NCI-H2107 treated with DMSO at 0.1 percent for 48 hours (cell line): ENCODE measurements at regions not wholly inside any gene's neighbourhood (a gene's known extent, or its start where the extent isn't known, plus 50 kb on each side); places are given as distances from the start of the nearest gene placed in this dataset.

Experiments
- DNase-seq: peaks from one replicate; lab custom pipeline; 2025; ENCODE audit not compliant: unreplicated experiment; lab: John Stamatoyannopoulos, UW

GRCh38 chr12:85504164-85504563, 224.1 kb downstream of the ALX1 start:
- no peak for DNase-seq

- no peak for DNase-seq
Observed at GRCh38 chr12:85504624-85505023, 224.6 kb downstream of the ALX1 start.

GRCh38 chr12:85507456-85507855, 227.4 kb downstream of the ALX1 start:
- DNase-seq, result no peak

DNA sequence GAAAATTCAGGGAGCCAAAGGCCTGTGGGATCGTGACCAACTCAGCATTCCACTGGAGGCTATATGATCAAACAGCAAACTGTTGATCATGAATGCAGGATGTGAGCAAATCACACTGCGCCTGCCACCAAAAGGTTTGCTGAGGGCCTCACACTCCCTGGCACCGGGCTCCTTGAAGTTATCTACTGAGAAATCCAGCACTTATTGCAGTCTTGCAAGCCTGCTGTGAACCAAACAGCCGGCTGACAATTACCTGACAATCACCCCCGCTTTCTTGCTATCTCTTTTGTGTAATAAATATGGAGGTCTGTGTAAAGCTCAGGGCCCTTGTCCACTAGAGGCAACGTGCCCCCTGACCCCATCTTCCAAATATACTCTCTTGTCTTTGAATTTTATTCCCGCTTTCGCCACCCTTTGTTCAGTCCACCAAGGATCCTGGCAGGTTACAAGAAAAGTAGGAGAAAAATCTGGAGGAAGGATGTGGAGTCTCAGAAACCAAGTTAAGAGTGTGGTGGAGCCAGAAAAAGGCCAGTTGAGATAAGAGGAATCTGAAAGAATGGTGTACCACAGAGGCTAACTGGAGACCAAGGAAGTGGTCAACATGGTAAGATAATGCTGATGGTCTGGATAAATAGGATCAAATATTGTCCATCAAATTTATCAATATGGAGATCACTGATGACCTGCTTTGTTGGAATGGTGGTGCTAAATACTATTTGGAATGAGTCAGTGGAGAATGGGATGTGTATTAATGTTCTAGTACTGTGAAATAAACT, 229.2 kb downstream of the ALX1 start:
- no peak for DNase-seq

- DNase-seq, result no peak
Observed at GRCh38 chr12:85509857-85510256, 229.8 kb downstream of the ALX1 start.

GRCh38 chr12:85516039-85516438, 236.0 kb downstream of the ALX1 start:
- no peak for DNase-seq

GRCh38 chr12:85516667-85517325, 236.8 kb downstream of the ALX1 start:
- DNase-seq, result no peak

GRCh38 chr12:85519163-85519562, 239.1 kb downstream of the ALX1 start:
- DNase-seq, result no peak

DNA sequence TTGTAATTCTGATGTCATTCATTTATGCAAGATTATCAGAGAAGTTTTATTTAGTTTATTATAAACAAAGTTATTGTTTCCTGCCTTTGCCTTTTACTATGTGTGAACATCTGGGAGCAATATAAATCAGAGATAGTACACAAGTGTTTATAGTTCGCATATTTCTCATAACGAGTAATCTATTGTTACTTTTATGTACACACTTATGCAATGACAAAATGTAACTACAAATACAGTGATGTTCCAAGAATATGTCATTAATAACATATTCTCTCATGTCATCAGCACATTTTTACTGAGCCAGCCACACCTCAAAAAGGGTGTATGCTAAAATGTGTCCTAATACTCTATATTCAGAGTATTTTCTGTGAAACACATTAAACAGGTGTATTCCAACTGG, 243.2 kb downstream of the ALX1 start:
- DNase-seq, result no peak

GRCh38 chr12:85527192-85527591, 247.2 kb downstream of the ALX1 start:
- DNase-seq, result no peak

- DNase-seq, result no peak
Observed at GRCh38 chr12:85529896-85530295, 249.9 kb downstream of the ALX1 start.

DNA sequence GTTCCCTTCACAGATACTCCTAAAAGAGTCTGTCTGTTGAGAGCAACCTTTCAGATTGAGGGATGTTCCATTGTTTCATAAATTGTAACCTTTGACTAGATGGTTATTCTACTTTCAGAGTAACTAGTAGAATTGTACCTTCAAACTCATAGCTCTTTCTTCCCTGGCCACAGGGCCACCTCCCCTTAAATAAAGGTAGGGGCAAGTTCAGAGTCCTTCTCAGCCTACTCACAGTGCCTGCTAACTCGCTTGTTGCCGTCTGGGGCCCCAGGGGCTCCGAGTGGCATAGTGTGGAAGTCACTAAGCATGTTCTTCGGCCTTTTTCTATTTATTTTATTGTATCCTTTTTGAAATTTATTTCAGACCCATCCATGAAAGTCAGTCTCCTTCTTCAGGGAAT, 250.4 kb downstream of the ALX1 start:
- DNase-seq, result no peak

DNA sequence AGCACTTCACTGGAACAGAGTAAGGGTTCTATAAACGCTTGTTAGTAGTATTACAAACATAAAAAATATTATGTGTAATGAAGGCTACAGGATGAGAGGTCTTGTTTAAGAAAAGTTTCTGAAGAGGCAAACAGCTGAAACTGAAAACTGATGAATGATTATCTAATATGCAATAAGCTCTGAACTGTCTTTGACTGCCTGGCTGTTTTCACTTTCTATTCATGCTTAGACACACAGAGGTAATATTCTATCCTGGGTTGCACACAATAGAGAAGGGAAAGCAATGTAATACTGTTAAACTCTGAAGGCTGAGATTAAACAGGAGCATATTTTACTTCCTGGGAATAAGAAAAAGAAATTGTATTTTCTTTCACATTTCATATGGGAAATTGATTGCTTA, 251.3 kb downstream of the ALX1 start:
- no peak for DNase-seq

DNA sequence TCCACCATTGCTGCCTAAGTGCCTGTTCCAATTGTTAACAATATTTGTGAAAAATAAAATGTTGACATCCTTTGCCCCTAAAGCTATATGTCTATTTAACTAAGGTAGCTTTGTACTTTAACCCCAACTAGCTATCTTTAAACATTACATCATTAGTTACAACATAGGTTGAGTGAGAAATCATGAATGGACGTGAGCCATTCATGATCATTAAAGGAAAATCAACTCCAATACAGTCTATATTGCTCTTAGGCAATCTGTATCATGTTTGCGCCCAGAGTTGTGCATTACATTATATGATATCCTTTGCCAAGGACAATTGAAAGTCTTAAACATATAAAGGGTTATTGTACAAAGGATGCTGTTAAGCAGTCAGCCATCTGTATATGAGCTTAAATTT, 269.6 kb downstream of the ALX1 start:
- no peak for DNase-seq

DNA sequence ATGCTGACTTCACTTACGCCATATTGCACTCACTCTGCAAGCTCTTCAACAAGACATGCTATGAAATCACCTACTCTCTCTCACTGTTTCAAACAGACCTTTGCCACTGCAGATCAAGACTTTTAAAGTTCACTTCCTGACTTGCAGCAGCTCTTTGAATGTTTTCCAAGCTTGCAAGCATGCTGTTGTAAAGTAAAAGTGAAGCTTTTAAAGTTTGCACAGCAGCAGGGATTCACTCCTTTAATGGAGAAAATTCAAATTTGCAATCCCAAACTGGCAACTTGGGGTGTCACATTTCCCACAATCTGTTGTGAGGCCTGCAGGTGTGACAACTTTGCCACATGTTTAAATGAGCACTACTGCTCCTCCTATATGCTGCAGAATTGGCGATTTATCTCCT, 270.9 kb downstream of the ALX1 start:
- DNase-seq, result no peak

DNA sequence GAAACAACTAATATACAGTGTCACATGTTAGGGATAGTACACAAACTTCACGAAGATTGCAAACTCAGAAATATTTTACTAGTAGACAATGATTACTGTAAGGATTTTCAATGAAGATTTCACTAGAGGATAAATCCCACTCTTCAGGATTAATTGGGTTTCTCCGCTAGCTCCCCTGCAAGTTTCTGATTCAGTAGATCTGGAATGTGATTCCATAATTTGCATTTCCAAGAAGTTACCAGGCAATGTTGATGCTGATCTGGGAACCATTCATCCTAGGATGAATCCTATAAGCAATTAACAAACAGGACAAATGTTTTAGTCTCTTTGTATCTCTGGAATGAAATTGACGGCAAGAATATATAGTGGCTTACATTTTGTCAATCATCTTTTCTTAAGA, 272.4 kb downstream of the ALX1 start:
- no peak for DNase-seq

DNA sequence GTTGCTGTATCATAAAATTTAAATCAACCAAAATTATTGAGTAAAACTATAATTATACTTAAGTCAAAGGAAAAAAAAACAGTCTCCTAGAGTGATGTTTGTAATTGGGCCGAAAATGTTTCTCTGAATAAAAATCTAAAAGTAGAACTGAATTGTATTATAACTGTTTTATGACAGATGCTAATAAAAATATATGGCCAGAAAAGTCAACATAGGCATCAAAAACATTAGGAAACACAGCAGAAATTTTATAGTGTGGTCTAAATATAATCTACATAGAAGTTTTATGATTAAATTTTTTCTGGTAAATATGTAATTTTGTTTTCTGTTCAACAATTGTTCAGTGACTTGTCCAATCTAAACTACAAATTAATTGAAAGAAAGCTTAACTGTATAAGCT, 277.8 kb downstream of the ALX1 start:
- DNase-seq, result no peak

- DNase-seq, result no peak
Observed at GRCh38 chr12:85558684-85559083, 277.5 kb downstream of the RASSF9 start.

GRCh38 chr12:85559127-85559526, 277.1 kb downstream of the RASSF9 start:
- DNase-seq, result no peak

DNA sequence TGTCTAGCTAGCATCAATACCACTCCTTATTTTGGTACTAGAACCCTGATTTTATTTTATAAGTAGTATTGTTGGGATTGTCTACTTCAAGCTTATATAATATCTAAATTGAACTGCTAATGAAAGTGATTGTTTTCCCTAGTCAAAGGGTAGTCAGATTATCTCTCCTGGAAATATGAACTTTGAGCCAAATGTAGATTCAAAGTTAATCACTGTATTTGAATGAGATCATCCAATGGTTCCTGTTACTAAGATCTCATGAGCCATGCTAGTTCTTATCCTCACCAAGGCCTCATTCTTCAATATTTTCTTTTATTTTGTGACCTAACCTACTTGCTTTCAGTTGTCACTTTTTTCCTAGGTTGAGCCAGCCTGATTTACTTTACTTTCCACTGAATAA, 276.7 kb downstream of the RASSF9 start:
- no peak for DNase-seq

GRCh38 chr12:85562765-85563164, 273.4 kb downstream of the RASSF9 start:
- DNase-seq, result no peak

- no peak for DNase-seq
Observed at GRCh38 chr12:85564786-85565185, 271.4 kb downstream of the RASSF9 start.
